HEK293 (cell line): ENCODE measurements at regions not wholly inside any gene's neighbourhood (a gene's known extent, or its start where the extent isn't known, plus 50 kb on each side); places are given as distances from the start of the nearest gene placed in this dataset.

ENCODE experiments used
- CTCF ChIA-PET: fragments of 350-600 bp; formaldehyde crosslinking; extraction: SDS; loops from one replicate; lab custom pipeline; 2021; ENCODE audit warnings: antibody characterized with exemption; lab: Yijun Ruan, JAX
- POLR2A ChIA-PET: fragments of 300-600 bp; formaldehyde crosslinking; extraction: SDS; loops from one replicate; lab custom pipeline; 2020; ENCODE audit warnings: antibody characterized with exemption, inconsistent platforms; lab: Yijun Ruan, JAX
- H3K27ac ChIP-seq: fragments of 200-500 bp; sonication (Bioruptor generic); 2 replicates; pipeline ENCODE4 v1.5.1; 2014; ENCODE audit warnings: low read depth, low read length, control low read depth, inconsistent platforms; ENCODE audit errors: extremely low read depth
- H3K36me3 ChIP-seq, 2 experiments: fragments of 200-500 bp in 1 of 2; sonication (Bioruptor generic) in 1 of 2; 1 replicate in 1 of 2; 2 replicates in 1 of 2; pipeline ENCODE4 v1.5.1; 2014 to 2017; ENCODE audit warnings: inconsistent platforms in 2 of 2, low read length in 2 of 2; ENCODE audit not compliant: control insufficient read depth in 2 of 2, insufficient read depth in 1 of 2
- H3K4me1 ChIP-seq: fragments of 200-500 bp; sonication (Bioruptor generic); 2 replicates; pipeline ENCODE4 v1.5.1; 2014; ENCODE audit warnings: mild to moderate bottlenecking, low read length, inconsistent platforms; ENCODE audit not compliant: control insufficient read depth, insufficient read depth
- H3K4me3 ChIP-seq: 2 replicates; pipeline ENCODE4 v1.5.1; 2011; ENCODE audit warnings: low read depth, mild to moderate bottlenecking, control low read depth, low read length, moderate library complexity
- H3K9me3 ChIP-seq: fragments of 200-500 bp; sonication (Bioruptor generic); 2 replicates; pipeline ENCODE4 v1.5.1; 2014; ENCODE audit warnings: low read depth, low read length, inconsistent platforms; ENCODE audit not compliant: control insufficient read depth, insufficient read depth
- GFI1B ChIP-seq: fragments of 450-650 bp; formaldehyde crosslinking; IDR thresholded peaks from 2 replicates; pipeline ENCODE4 v1.5.1; 2016; ENCODE audit warnings: missing biosample characterization, missing genetic modification characterization
- OSR2 ChIP-seq: fragments of 450-650 bp; formaldehyde crosslinking; IDR thresholded peaks from 2 replicates; pipeline ENCODE4 v1.5.1; 2016; ENCODE audit warnings: missing biosample characterization, missing genetic modification characterization
- PRDM2 ChIP-seq: fragments of 450-650 bp; formaldehyde crosslinking; IDR thresholded peaks from 2 replicates; pipeline ENCODE4 v1.5.1; 2016; ENCODE audit warnings: missing biosample characterization, missing genetic modification characterization, borderline replicate concordance
- RBAK ChIP-seq: fragments of 450-650 bp; formaldehyde crosslinking; IDR thresholded peaks from 2 replicates; pipeline ENCODE4 v1.5.1; 2016; ENCODE audit warnings: missing biosample characterization, missing genetic modification characterization
- REPIN1 ChIP-seq: fragments of 450-650 bp; formaldehyde crosslinking; IDR thresholded peaks from 2 replicates; pipeline ENCODE4 v1.5.1; 2017; ENCODE audit warnings: missing biosample characterization, missing genetic modification characterization, low read depth
- ZFHX2 ChIP-seq: fragments of 450-650 bp; formaldehyde crosslinking; conservative IDR thresholded peaks from 2 replicates; pipeline ENCODE4 v1.5.1; 2016; ENCODE audit warnings: missing biosample characterization, missing genetic modification characterization
- ZNF174 ChIP-seq: fragments of 450-650 bp; formaldehyde crosslinking; IDR thresholded peaks from 2 replicates; pipeline ENCODE4 v1.5.0; 2017; ENCODE audit warnings: missing biosample characterization, mild to moderate bottlenecking, missing genetic modification characterization
- ZNF24 ChIP-seq: fragments of 450-650 bp; formaldehyde crosslinking; IDR thresholded peaks from 2 replicates; pipeline ENCODE4 v1.5.1; 2016; ENCODE audit warnings: missing biosample characterization, missing genetic modification characterization
- ZNF248 ChIP-seq: fragments of 450-650 bp; formaldehyde crosslinking; IDR thresholded peaks from 2 replicates; pipeline ENCODE4 v1.5.1; 2017; ENCODE audit warnings: missing biosample characterization, missing genetic modification characterization
- ZNF324 ChIP-seq: fragments of 450-650 bp; formaldehyde crosslinking; IDR thresholded peaks from 2 replicates; pipeline ENCODE4 v1.5.1; 2016; ENCODE audit warnings: missing biosample characterization, missing genetic modification characterization
- ZNF341 ChIP-seq: fragments of 450-650 bp; formaldehyde crosslinking; IDR thresholded peaks from 2 replicates; pipeline ENCODE4; 2016; ENCODE audit warnings: low read depth, missing biosample characterization, missing genetic modification characterization
- ZNF391 ChIP-seq: fragments of 450-650 bp; formaldehyde crosslinking; IDR thresholded peaks from 2 replicates; pipeline ENCODE4 v1.5.1; 2016; ENCODE audit warnings: low read depth, missing biosample characterization, missing genetic modification characterization, borderline replicate concordance
- ZNF621 ChIP-seq: fragments of 450-650 bp; formaldehyde crosslinking; IDR thresholded peaks from 2 replicates; pipeline ENCODE4 v1.5.1; 2017; ENCODE audit warnings: missing biosample characterization, missing genetic modification characterization
- TF ChIP-seq, protein P1 (sequence below): fragments of 450-650 bp; formaldehyde crosslinking; IDR thresholded peaks from 2 replicates; pipeline ENCODE4; 2016; ENCODE audit warnings: missing biosample characterization, missing genetic modification characterization
- TF ChIP-seq, protein P2 (sequence below): fragments of 450-650 bp; formaldehyde crosslinking; IDR thresholded peaks from 2 replicates; pipeline ENCODE4 v1.5.1; 2016; ENCODE audit warnings: missing biosample characterization, missing genetic modification characterization, low read depth
- TF ChIP-seq, protein P3 (sequence below): fragments of 450-650 bp; formaldehyde crosslinking; IDR thresholded peaks from 2 replicates; pipeline ENCODE4 v1.5.1; 2017; ENCODE audit warnings: missing biosample characterization, missing genetic modification characterization
- TF ChIP-seq, protein P4 (sequence below): fragments of 450-650 bp; formaldehyde crosslinking; IDR thresholded peaks from 2 replicates; pipeline ENCODE4 v1.5.1; 2016; ENCODE audit warnings: missing biosample characterization, missing genetic modification characterization
- TF ChIP-seq, protein P5 (sequence below): fragments of 450-650 bp; formaldehyde crosslinking; IDR thresholded peaks from 2 replicates; pipeline ENCODE4 v1.5.1; 2016; ENCODE audit warnings: missing biosample characterization, missing genetic modification characterization, borderline replicate concordance

GRCh38 chr3:26291840-26292239 lies 330.7 kb upstream of the LRRC3B start:
- Histone ChIP-seq H3K4me3 (no peak overlapping the region), H3K36me3 (no peaks in the 10 kb centered on the region), H3K9me3 (no peaks in the 10 kb centered on the region), H3K27ac (no peak overlapping the region), H3K4me1 (no peaks in the 10 kb centered on the region)
- TF ChIP-seq ZNF24 (tag by site-specific recombination) (no peak), RBAK (tag by site-specific recombination) (no peak), PRDM2 (tag by site-specific recombination) (no peak), OSR2 (tag by site-specific recombination) (no peak), ZNF341 (no peak), ZNF248 (tag by site-specific recombination) (no peak), ZFHX2 (tag by site-specific recombination) (no peak), ZNF391 (no peak), ZNF174 (tag by site-specific recombination) (no peak), REPIN1 (tag by site-specific recombination) (no peak), GFI1B (no peak), ZNF621 (no peak)
- TF ChIP-seq, protein P1, sequence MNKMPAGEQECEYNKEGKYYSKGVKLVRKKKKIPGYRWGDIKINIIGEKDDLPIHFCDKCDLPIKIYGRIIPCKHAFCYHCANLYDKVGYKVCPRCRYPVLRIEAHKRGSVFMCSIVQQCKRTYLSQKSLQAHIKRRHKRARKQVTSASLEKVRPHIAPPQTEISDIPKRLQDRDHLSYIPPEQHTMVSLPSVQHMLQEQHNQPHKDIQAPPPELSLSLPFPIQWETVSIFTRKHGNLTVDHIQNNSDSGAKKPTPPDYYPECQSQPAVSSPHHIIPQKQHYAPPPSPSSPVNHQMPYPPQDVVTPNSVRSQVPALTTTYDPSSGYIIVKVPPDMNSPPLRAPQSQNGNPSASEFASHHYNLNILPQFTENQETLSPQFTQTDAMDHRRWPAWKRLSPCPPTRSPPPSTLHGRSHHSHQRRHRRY (tag by site-specific recombination), result no peak
- POLR2A ChIA-PET, result no interaction called here
- CTCF ChIA-PET, result no interaction called here

DNA sequence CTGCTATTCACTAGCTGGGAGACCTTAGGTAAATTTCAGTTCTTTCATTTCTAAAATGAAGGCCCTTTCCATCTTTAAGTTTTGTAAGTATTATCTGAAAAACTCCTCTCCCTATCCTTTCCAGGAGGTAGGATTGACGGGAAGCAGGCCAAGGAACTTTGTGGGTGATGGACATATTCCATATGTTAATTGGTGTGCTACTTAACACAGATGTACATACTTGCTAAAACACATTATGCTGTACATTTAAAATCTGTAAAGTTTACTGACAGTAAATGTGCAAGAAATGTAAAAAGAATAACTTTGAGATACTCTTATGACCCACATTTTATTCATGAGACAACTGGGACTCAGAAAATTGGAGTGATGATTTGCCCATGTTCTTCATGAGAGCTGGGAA lies 329.8 kb upstream of the LRRC3B start:
- no peak overlapping the region for H3K27ac ChIP-seq
- POLR2A ChIA-PET, result no interaction called here
- no peaks in the 10 kb centered on the region for H3K36me3 ChIP-seq
- no peaks in the 10 kb centered on the region for H3K4me1 ChIP-seq
- H3K4me3 ChIP-seq, result no peak overlapping the region
- H3K9me3 ChIP-seq, result no peaks in the 10 kb centered on the region
- CTCF ChIA-PET, result no interaction called here
- TF ChIP-seq ZNF324 (tag by site-specific recombination), result no peak
- TF ChIP-seq, protein P2, sequence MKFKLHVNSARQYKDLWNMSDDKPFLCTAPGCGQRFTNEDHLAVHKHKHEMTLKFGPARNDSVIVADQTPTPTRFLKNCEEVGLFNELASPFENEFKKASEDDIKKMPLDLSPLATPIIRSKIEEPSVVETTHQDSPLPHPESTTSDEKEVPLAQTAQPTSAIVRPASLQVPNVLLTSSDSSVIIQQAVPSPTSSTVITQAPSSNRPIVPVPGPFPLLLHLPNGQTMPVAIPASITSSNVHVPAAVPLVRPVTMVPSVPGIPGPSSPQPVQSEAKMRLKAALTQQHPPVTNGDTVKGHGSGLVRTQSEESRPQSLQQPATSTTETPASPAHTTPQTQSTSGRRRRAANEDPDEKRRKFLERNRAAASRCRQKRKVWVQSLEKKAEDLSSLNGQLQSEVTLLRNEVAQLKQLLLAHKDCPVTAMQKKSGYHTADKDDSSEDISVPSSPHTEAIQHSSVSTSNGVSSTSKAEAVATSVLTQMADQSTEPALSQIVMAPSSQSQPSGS (tag by site-specific recombination), result no peak
- TF ChIP-seq, protein P3, sequence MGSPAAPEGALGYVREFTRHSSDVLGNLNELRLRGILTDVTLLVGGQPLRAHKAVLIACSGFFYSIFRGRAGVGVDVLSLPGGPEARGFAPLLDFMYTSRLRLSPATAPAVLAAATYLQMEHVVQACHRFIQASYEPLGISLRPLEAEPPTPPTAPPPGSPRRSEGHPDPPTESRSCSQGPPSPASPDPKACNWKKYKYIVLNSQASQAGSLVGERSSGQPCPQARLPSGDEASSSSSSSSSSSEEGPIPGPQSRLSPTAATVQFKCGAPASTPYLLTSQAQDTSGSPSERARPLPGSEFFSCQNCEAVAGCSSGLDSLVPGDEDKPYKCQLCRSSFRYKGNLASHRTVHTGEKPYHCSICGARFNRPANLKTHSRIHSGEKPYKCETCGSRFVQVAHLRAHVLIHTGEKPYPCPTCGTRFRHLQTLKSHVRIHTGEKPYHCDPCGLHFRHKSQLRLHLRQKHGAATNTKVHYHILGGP (tag by site-specific recombination), result no peak
- TF ChIP-seq, protein P4, sequence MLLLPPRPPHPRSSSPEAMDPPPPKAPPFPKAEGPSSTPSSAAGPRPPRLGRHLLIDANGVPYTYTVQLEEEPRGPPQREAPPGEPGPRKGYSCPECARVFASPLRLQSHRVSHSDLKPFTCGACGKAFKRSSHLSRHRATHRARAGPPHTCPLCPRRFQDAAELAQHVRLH, result no peak
- TF ChIP-seq PRDM2 (tag by site-specific recombination), result no peak
- TF ChIP-seq, protein P5, sequence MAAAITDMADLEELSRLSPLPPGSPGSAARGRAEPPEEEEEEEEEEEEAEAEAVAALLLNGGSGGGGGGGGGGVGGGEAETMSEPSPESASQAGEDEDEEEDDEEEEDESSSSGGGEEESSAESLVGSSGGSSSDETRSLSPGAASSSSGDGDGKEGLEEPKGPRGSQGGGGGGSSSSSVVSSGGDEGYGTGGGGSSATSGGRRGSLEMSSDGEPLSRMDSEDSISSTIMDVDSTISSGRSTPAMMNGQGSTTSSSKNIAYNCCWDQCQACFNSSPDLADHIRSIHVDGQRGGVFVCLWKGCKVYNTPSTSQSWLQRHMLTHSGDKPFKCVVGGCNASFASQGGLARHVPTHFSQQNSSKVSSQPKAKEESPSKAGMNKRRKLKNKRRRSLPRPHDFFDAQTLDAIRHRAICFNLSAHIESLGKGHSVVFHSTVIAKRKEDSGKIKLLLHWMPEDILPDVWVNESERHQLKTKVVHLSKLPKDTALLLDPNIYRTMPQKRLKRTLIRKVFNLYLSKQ (tag by site-specific recombination), result no peak
